Neuronal stem cell (in vitro differentiated cells): ENCODE measurements at regions not wholly inside any gene's neighbourhood (a gene's known extent, or its start where the extent isn't known, plus 50 kb on each side); places are given as distances from the start of the nearest gene placed in this dataset.
"Not testable (repeated sequence)": the region's sequence is repeated elsewhere in the genome, so short reads cannot be mapped to it uniquely, and the experiment has no call there.

Experiments used
- DNase-seq: peaks from one replicate; pipeline ENCODE4 v3.0.0-alpha.2; 2013; ENCODE audit warnings: low spot score
- H2AFZ ChIP-seq: one replicate; pipeline ENCODE4 v1.6.1; 2013; ENCODE audit warnings: mild to moderate bottlenecking, low read length, inconsistent platforms
- H2AK5ac ChIP-seq: 2 replicates; pipeline ENCODE4 v1.6.1; 2013; ENCODE audit warnings: low read depth, mild to moderate bottlenecking, inconsistent platforms, low read length, moderate library complexity, mixed read lengths
- H2BK120ac ChIP-seq: 2 replicates; pipeline ENCODE4 v1.6.1; 2013; ENCODE audit warnings: low read depth, mild to moderate bottlenecking, inconsistent platforms, low read length, moderate library complexity, mixed read lengths
- H2BK12ac ChIP-seq: one replicate; pipeline ENCODE4 v1.6.1; 2013; ENCODE audit warnings: low read length, inconsistent platforms
- H2BK15ac ChIP-seq: 2 replicates; pipeline ENCODE4 v1.6.1; 2013; ENCODE audit warnings: mild to moderate bottlenecking, low read length, inconsistent platforms, mixed read lengths
- H2BK5ac ChIP-seq: one replicate; pipeline ENCODE4 v1.6.1; 2013; ENCODE audit warnings: inconsistent platforms, mild to moderate bottlenecking, low read length, moderate library complexity
- H3K14ac ChIP-seq: one replicate; pipeline ENCODE4 v1.6.1; 2013; ENCODE audit warnings: low read length, inconsistent platforms
- H3K18ac ChIP-seq: 2 replicates; pipeline ENCODE4 v1.6.1; 2013; ENCODE audit warnings: low read length, inconsistent platforms
- H3K23ac ChIP-seq: 2 replicates; pipeline ENCODE4 v1.6.1; 2013; ENCODE audit warnings: low read depth, mild to moderate bottlenecking, mixed read lengths, low read length, inconsistent platforms; ENCODE audit not compliant: poor library complexity
- H3K27ac ChIP-seq: replicated peaks from 3 replicates; pipeline ENCODE4 v1.5.1; 2013; ENCODE audit warnings: low read length, inconsistent platforms
- H3K27me3 ChIP-seq, 3 experiments: 2 replicates each; pipeline ENCODE4 v1.6.1; 2013; ENCODE audit warnings: low read length in 3 of 3, mild to moderate bottlenecking in 2 of 3, inconsistent platforms in 1 of 3, low read depth in 1 of 3, mixed read lengths in 1 of 3, moderate library complexity in 1 of 3; ENCODE audit not compliant: control insufficient read depth in 3 of 3, insufficient read depth in 3 of 3
- H3K36me3 ChIP-seq, 2 donors: replicated peaks in 1 of 2; 2 replicates each; pipeline ENCODE4 v1.6.1; 2013; ENCODE audit warnings: low read length in 2 of 2; ENCODE audit not compliant: control insufficient read depth in 2 of 2, insufficient read depth in 2 of 2
- H3K4ac ChIP-seq: 2 replicates; pipeline ENCODE4 v1.6.1; 2013; ENCODE audit warnings: inconsistent platforms, mild to moderate bottlenecking, low read length, moderate library complexity
- H3K4me1 ChIP-seq, 2 donors: 1 replicate in 1 of 2; 2 replicates in 1 of 2; pipeline ENCODE4 v1.6.1; 2013; ENCODE audit warnings: low read length in 2 of 2, low read depth in 1 of 2; ENCODE audit not compliant: control insufficient read depth in 2 of 2, insufficient read depth in 1 of 2
- H3K4me2 ChIP-seq: one replicate; pipeline ENCODE4 v1.6.1; 2013; ENCODE audit warnings: mild to moderate bottlenecking, low read length, inconsistent platforms; ENCODE audit not compliant: insufficient read depth, poor library complexity, severe bottlenecking
- H3K4me3 ChIP-seq, 2 donors: 2 replicates each; pipeline ENCODE4 v1.5.1; 2013; ENCODE audit warnings: low read length in 2 of 2, mild to moderate bottlenecking in 2 of 2, inconsistent platforms in 1 of 2, moderate library complexity in 1 of 2
- H3K79me1 ChIP-seq: one replicate; pipeline ENCODE4 v1.6.1; 2013; ENCODE audit warnings: low read depth, mild to moderate bottlenecking, inconsistent platforms, low read length, moderate library complexity
- H3K9ac ChIP-seq: one replicate; pipeline ENCODE4 v1.6.1; 2013; ENCODE audit warnings: mild to moderate bottlenecking, low read depth, low read length, inconsistent platforms; ENCODE audit not compliant: poor library complexity
- H3K9me3 ChIP-seq, 2 donors: replicated peaks in 1 of 2; 2 replicates each; pipeline versions ENCODE3 to v1.6.1; 2013; ENCODE audit warnings: low read length in 2 of 2, mild to moderate bottlenecking in 2 of 2, inconsistent platforms in 1 of 2, low read depth in 1 of 2, mixed read lengths in 1 of 2, moderate library complexity in 1 of 2; ENCODE audit not compliant: control insufficient read depth in 2 of 2, insufficient read depth in 1 of 2
- H4K8ac ChIP-seq: one replicate; pipeline ENCODE4 v1.6.1; 2013; ENCODE audit warnings: low read depth, mild to moderate bottlenecking, inconsistent platforms, low read length, moderate library complexity
- H4K91ac ChIP-seq: one replicate; pipeline ENCODE4 v1.6.1; 2013; ENCODE audit warnings: low read length, low read depth, mild to moderate bottlenecking, inconsistent platforms; ENCODE audit not compliant: poor library complexity
- WGBS, 2 donors: extraction: QIAGEN DNeasy Blood & Tissue Kit; methylation state at CpG; one replicate each; pipeline ENCODE4 v1.1.7; 2013; ENCODE audit warnings: missing lambda C conversion rate in 2 of 2, mixed read lengths in 1 of 2; ENCODE audit not compliant: insufficient read length in 2 of 2, insufficient replicate concordance in 1 of 2; ENCODE audit errors: extremely low coverage in 2 of 2; 5-methylcytosine and 5-hydroxymethylcytosine counted together

- H2BK120ac ChIP-seq, H3K9me3 ChIP-seq, H3K4me2 ChIP-seq, H2BK15ac ChIP-seq, H3K18ac ChIP-seq, H3K23ac ChIP-seq, H2AK5ac ChIP-seq, H3K14ac ChIP-seq, H3K4ac ChIP-seq, H3K27ac ChIP-seq, H3K79me1 ChIP-seq, H3K4me3 ChIP-seq, DNase-seq, H4K91ac ChIP-seq, H3K27me3 ChIP-seq, H3K36me3 ChIP-seq, H2BK12ac ChIP-seq, H3K9ac ChIP-seq, H2AFZ ChIP-seq, H2BK5ac ChIP-seq, H4K8ac ChIP-seq, H3K4me1 ChIP-seq: not testable (repeated sequence)
- no CpG with 5 or more reads among the region's 3 CpGs for WGBS, 2 donors
Measured at GRCh38 chr9:62822185-62822584, 1632.3 kb downstream of the SPATA31A7 start.

GRCh38 chr9:62827957-62828907, 1638.4 kb downstream of the SPATA31A7 start:
- H2AK5ac ChIP-seq, H2AFZ ChIP-seq, H2BK12ac ChIP-seq, H3K4me3 ChIP-seq, H3K4me1 ChIP-seq, H4K91ac ChIP-seq, H2BK5ac ChIP-seq, H3K79me1 ChIP-seq, H3K36me3 ChIP-seq, H3K9ac ChIP-seq, H3K27ac ChIP-seq, H3K4ac ChIP-seq, H2BK15ac ChIP-seq, DNase-seq, H3K18ac ChIP-seq, H3K14ac ChIP-seq, H4K8ac ChIP-seq, H3K4me2 ChIP-seq, H2BK120ac ChIP-seq, H3K23ac ChIP-seq, H3K9me3 ChIP-seq: not testable (repeated sequence)
- WGBS, 2 donors = no CpG with 5 or more reads among the region's 2 CpGs
- H3K27me3 ChIP-seq = peaks cover 2 to 12% (median 11%) of the 10 kb centered on the region in 3 experiments

DNA sequence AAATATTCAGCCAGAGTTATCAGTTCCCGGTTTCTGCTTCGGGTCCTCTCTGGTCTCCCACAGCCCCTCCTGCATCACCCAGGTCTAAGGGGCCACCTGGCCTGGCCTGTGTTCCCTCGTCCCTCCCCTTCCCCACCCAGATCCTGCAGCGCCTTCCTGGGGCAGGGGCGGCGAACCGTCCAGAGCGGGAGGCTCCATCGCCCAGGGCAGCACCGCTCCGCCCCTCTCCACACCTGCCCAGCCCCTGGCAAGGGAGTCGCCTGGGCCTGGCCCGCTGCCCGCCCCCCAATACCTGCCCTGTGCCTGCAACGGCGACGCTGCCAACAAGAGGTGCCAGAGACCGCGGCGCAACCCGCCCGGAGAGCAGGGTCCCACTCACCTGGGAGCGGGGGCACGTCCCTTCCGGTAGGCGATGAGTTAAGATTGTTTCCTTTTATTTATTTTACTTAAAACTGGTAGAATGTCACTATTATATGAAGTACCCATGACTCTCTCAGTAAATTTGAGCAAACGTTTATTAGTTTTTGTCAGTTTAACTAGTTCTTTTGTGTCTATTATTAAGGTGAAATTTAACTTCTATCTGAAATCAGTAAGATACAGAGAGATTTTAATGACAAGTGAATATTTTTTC, 1641.1 kb downstream of the SPATA31A7 start:
- Histone ChIP-seq H3K9ac (peak overlapping the region; percentile 77), H3K23ac (peak overlapping the region; percentile 91), H3K18ac (peak overlapping the region; percentile 89), H3K27me3 (peaks cover 4 to 22% (median 16%) of the 10 kb centered on the region in 3 experiments)
- not testable (repeated sequence) for H3K4ac ChIP-seq, H3K79me1 ChIP-seq, H3K9me3 ChIP-seq, H2BK120ac ChIP-seq, H3K14ac ChIP-seq, H4K8ac ChIP-seq, H2AK5ac ChIP-seq, H3K4me3 ChIP-seq, H3K4me1 ChIP-seq, H3K36me3 ChIP-seq, H3K27ac ChIP-seq, H3K4me2 ChIP-seq, DNase-seq, H2BK12ac ChIP-seq, H2BK15ac ChIP-seq, H2AFZ ChIP-seq, H2BK5ac ChIP-seq, H4K91ac ChIP-seq
- no CpG with 5 or more reads among the region's 27 CpGs for WGBS, 2 donors
